Vagina (tissue), 2 donors: ENCODE measurements at regions not wholly inside any gene's neighbourhood (a gene's known extent, or its start where the extent isn't known, plus 50 kb on each side); places are given as distances from the start of the nearest gene placed in this dataset.

Experiments
- POLR2AphosphoS5 ChIP-seq, 2 donors: sonication (generic); formaldehyde crosslinking; IDR thresholded peaks; one replicate each; pipeline ENCODE4 v1.9.0; 2017; ENCODE audit warnings: antibody characterized with exemption in 2 of 2, mild to moderate bottlenecking in 2 of 2, low read depth in 1 of 2; ENCODE audit not compliant: insufficient read depth in 1 of 2
- TF ChIP-seq, protein P1 (sequence below), 3 experiments: fragments of 450-650 bp in 2 of 3; fragments of 200-600 bp in 1 of 3; sonication (generic) in 1 of 3; IDR thresholded peaks; one replicate each; pipeline ENCODE4 v1.5.1; 2017 to 2019; ENCODE audit warnings: antibody characterized with exemption in 3 of 3, mild to moderate bottlenecking in 2 of 3, moderate library complexity in 2 of 3

DNA sequence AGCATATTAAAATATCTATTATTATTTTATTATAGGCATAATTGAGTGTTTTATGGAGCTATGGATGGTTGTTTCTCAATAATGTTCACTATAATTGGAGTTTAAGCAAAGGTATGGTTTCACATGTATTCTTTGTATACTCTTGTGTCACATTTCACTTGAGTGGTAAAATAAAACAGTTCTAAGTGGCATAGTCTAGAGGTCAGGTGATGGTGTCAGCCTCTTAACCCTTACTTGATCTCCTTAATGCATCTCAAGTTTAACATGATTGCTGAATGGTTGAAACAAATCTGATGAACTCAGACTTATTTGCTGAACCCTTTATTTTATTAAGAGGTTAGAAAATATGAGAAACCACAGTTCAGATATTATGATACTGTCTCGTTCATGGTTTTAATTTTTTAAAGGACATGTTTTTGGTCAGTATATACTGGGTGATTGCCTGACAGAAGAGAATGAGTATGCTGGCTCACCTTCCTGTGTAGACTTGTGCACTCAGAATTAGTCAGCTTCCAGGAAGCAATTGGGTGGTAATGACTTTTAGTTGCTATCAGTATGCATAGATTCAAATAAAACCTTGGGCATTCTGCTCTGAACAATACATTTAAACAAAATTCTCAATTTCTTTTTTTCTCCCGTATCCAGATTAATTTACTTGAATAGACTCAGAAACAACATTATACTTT, 464.6 kb downstream of the PCNX1 start:
- TF ChIP-seq, protein P1, sequence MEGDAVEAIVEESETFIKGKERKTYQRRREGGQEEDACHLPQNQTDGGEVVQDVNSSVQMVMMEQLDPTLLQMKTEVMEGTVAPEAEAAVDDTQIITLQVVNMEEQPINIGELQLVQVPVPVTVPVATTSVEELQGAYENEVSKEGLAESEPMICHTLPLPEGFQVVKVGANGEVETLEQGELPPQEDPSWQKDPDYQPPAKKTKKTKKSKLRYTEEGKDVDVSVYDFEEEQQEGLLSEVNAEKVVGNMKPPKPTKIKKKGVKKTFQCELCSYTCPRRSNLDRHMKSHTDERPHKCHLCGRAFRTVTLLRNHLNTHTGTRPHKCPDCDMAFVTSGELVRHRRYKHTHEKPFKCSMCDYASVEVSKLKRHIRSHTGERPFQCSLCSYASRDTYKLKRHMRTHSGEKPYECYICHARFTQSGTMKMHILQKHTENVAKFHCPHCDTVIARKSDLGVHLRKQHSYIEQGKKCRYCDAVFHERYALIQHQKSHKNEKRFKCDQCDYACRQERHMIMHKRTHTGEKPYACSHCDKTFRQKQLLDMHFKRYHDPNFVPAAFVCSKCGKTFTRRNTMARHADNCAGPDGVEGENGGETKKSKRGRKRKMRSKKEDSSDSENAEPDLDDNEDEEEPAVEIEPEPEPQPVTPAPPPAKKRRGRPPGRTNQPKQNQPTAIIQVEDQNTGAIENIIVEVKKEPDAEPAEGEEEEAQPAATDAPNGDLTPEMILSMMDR (IDR thresholded peaks at IDR 0.05): no peak
- TF ChIP-seq POLR2AphosphoS5 (IDR thresholded peaks at IDR 0.05; ENCODE audit: insufficient read depth in 1 of 2, low read depth in 1 of 2): no peak
